Left ventricle myocardium superior (tissue), 1 donor: ENCODE measurements at regions not wholly inside any gene's neighbourhood (a gene's known extent, or its start where the extent isn't known, plus 50 kb on each side); places are given as distances from the start of the nearest gene placed in this dataset.
"Not testable (repeated sequence)": the region's sequence is repeated elsewhere in the genome, so short reads cannot be mapped to it uniquely, and the experiment has no call there.

Source experiments
- ATAC-seq: fragments of 200-7000 bp; cut with Tn5 transposase; one replicate; pipeline ENCODE4 v1.9.1; 2020; ENCODE audit warnings: mild to moderate bottlenecking, moderate library complexity
- DNase-seq: peaks from one replicate; pipeline ENCODE4 v3.0.0-alpha.2; 2020
- intact Hi-C: fragments of 100-400 bp; cut with micrococcal nuclease; formaldehyde crosslinking; loops from one replicate; pipeline ENCODE4 v1.11.0; 2022
- donor health status: DM: no; HTN: yes; CAD: no; lungs with severe emphysema.

DNA sequence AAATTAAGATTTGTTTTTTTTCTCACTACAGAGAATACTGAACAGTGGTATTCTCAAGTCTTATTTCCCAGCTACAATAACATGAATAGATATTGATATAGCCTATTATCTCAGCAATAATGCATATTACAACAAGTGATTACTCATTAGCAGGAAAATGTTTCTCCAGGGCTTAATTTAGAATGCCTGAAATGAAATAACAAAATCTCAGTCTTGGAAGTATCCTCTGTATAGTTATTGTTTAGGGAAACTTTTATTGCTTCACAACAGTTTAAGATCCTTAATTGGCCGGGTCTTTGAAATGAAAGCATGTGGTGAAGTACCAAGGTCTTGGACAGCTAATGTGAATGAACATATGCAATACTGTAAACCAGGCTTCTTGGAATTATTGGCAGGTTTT is 79.1 kb upstream of the ZEB1 start:
- intact Hi-C loops: no loop called here
- no peak for DNase-seq
- no peak for ATAC-seq

DNA sequence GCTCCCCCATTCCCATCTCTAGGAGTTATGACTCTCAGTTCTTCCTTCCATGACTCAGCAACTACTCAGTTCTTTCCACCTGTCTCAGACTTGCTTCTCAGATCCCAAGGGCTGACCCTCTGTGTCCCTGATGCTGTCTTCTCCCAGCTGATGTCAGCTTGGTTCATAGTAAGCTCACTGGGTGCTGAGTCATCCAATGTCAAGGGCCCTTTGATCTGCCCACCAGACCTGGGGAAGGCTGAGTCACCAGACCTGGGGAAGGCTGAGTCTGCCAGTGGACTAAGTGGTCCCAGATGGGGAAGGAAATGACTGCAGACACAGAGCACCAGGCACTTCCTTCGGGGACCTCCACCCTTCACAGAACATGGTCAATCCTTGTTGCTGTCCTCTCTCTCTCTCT is 76.1 kb upstream of the ZEB1 start:
- ATAC-seq: no peak
- no peak for DNase-seq
- intact Hi-C loops: no loop called here

DNA sequence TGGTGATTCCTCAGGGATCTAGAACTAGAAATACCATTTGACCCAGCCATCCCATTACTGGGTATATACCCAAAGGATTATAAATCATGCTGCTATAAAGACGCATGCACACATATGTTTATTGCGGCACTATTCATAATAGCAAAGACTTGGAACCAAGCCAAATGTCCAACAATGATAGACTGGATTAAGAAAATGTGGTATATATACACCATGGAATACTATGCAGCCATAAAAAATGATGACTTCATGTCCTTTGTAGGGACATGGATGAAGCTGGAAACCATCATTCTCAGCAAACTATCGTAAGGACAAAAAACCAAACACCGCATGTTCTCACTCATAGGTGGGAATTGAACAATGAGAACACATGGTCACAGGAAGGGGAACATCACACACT is 67.9 kb upstream of the ZEB1 start:
- DNase-seq, intact Hi-C loops, ATAC-seq: not testable (repeated sequence)

DNA sequence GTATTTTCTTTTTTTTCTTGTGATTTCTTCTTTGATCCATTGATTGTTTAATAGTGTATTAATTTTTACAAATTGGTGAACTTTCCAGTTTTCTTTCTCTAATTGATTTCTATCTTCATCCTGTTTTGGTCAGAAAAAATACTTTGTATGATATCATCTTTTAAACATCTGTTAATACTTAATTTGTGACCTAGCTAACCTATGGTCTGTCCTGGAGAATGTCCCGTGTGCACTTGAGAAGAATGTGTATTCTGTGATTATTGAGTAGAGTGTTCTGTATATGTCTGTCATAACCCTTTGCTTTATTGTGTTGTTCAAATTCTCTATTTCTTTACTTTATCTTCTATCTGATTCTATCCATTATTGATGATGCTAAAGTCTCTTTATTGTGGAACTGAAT is 65.8 kb upstream of the ZEB1 start:
- intact Hi-C loops: no loop called here
- DNase-seq: no peak
- ATAC-seq: no peak

DNA sequence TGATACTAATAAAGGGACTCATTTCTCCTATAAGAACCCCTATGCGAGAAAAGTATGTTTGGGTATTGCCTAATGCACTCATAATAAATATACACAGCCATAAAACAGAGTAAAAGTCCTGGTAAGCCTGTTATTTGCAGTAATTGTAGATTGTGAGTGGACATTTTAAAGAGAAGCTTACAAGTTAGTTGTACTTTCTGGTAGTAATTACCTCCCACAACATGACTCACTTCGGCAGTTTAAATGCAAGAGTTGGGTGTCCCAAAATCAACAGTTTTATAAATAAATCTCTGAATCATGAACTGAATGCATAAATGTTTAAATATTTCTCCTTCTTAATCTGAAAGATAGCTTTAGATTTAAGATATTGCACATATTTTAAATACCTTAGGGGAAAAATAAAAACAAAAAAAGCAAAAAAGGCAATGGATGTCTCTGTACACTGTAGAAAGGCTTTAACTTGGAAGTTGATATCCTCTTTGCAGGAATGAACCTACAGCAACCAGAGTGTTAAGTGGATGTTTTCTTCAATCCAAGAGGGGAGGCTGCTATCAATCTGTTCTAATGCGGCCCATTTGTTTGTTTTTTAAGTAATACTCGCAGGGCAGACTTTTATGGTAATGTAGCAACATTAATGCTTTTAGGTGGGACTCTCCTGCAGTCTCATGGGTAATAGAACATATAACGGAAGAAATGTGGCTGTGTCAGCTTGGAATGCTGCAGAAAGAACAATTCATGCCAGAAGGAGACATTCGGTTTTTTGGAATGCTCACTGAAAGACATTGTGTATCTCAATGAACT is 57.3 kb upstream of the ZEB1 start:
- DNase-seq: no peak
- intact Hi-C loops: no loop called here
- ATAC-seq: peak; percentile 53

DNA sequence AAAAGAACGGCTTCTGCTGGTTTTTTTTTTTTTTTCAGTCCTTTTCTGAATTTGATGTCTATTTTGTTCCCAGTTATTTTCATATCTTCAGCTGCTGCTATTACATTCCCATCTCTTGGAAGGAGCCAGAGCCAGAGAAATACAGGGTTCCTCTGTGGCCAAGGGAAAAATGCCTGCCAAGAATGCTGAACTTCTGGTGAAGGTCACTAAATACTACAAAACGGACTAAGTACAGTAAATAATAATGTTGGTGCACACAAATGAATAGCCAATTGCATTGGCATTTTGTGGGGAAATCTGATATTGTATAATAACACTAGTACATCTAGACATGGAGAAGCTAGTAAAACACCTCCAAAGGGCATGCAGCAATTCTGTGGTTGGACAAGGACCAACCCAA is 56.3 kb upstream of the ZEB1 start:
- DNase-seq (no peak), ATAC-seq (peak; percentile 90)
- intact Hi-C loops: no loop called here

DNA sequence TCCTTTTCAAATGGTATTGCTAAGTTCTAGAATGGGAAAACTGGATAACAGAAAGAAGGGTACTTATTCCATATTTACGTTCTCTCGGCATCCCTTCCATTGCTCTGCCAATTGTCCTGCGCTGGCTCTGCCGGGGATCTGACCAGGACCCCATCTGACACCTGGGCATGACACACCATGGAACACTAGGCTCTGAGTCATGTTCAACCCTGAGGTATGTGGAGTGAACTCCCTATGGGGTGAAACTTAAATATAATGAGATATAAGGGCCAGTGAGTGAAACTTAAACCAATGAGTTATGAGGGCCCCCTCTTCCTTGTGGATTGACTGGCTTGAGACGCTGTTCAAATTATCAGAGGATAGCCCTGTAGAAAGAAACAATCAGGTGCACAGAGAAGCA is 55.1 kb upstream of the ZEB1 start:
- DNase-seq (no peak), ATAC-seq (no peak)
- intact Hi-C loops: no loop called here

DNA sequence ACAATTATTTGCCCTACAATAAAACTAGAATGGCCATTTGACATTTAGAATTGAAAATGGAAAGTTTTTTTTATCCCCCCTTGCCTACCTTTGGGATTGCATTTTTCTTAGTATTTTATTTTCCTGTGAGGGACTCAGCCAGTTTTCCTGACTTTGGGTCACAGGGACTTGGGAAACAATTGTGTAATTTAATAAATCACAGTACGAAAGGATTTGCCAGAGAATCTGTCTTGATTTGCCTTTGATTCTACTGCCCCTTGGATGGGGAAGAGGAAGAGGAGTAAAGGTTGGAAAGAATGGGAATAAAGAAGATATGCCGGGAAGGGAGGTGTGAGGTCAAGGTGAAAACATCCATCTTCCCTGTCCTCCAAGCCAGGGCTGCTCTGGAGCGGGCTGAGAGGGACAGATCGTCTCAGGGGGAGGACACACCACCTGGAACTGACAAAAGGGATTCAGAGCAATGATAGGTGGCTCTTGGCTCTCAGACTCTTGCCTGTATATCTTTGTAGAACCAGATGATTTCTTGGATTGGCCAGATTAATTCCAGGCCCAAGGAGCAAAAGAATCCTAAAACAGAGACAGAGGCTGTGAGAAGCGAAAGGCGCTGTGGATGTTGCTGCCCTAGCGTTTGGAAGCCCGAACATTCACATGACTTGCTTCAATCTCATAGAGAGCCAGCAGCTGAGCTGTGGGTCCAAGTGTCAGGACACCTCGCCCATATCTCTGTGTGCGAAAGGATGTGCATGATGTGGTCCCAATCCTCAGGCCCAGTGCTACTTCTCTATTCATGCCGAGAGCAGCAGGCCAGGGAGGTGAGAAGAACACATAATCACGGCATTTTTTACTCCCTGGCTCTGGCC is 50.3 kb upstream of the ZEB1 start:
- DNase-seq (no peak), ATAC-seq (no peak)
- intact Hi-C loops: no loop called here
